ENCODE measurements at regions not wholly inside any gene's neighbourhood (a gene's known extent, or its start where the extent isn't known, plus 50 kb on each side); places are given as distances from the start of the nearest gene placed in this dataset.

DNA sequence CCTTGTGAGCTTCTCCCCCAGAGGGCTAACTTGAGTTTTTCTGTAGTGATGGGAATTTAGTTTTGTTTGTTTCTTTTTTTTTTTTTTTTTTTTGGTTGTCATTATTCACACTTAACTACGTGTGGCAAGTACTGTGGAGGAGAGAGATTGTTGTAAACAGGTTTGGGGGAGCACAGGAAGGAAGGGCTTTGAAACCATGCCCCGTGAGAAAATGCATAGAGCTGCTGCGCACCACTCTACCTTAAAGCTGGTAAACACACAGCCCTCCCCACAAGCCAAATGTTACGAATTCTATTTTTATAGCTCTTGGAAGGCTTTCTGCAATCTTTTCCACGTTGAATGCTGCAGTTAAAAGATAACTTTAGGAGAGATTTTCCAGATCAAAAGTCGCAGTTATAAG lies 76.2 kb downstream of the ZNF22 start:
- TF ChIP-seq, protein P1, sequence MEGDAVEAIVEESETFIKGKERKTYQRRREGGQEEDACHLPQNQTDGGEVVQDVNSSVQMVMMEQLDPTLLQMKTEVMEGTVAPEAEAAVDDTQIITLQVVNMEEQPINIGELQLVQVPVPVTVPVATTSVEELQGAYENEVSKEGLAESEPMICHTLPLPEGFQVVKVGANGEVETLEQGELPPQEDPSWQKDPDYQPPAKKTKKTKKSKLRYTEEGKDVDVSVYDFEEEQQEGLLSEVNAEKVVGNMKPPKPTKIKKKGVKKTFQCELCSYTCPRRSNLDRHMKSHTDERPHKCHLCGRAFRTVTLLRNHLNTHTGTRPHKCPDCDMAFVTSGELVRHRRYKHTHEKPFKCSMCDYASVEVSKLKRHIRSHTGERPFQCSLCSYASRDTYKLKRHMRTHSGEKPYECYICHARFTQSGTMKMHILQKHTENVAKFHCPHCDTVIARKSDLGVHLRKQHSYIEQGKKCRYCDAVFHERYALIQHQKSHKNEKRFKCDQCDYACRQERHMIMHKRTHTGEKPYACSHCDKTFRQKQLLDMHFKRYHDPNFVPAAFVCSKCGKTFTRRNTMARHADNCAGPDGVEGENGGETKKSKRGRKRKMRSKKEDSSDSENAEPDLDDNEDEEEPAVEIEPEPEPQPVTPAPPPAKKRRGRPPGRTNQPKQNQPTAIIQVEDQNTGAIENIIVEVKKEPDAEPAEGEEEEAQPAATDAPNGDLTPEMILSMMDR (IDR thresholded peaks at IDR 0.05): no peak
- no peak for TF ChIP-seq ZFX (IDR thresholded peaks at IDR 0.05; ENCODE audit: borderline replicate concordance)

Measured in 22Rv1 (cell line).